Hypothalamus (tissue), 51 donors: ENCODE measurements at regions not wholly inside any gene's neighbourhood (a gene's known extent, or its start where the extent isn't known, plus 50 kb on each side); places are given as distances from the start of the nearest gene placed in this dataset.
"Not testable (repeated sequence)": the region's sequence is repeated elsewhere in the genome, so short reads cannot be mapped to it uniquely, and the experiment has no call there.

Source experiments
- DNase-seq, 51 donors: peaks; one replicate each; lab custom pipeline; 2025; lab: John Stamatoyannopoulos, UW

DNA sequence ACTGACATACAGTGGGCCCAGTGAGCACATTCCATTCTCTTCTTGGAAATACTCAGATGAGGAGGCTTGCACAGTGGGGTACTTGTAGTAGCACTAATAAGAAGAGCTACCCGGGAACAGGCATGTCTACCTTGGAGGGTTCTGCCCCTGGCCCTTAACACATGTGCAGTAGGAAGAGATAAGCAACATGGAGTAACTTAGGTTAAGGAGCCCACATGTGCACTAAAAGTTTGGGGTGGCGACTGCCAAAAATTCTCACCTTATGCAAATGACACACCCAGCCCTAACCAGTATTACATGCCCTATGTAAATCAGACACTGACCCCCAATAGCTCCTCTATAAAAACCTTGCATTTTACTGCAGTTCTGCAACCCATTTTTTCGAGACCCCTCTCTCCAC is 1313.3 kb downstream of the KCNT2 start:
- no peak for DNase-seq

DNA sequence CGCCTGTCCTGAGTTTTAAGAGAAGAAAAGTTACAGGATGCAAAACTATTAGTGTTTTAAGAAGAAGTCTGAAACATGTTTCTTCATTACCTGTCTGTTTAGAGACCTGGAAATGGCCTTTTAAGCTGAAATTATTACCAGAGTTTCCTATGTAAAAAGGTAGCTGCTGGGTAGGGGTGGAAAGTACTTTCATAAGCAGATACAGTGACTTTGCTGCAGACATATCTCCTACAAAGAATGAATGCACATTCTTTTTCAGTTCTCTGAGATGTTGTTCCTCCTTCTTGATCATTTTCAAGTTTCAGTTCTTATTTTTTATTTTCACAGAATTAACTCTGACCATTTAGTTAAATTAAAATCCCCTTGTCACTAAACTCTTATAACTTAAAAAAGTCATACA is 1329.6 kb downstream of the KCNT2 start:
- DNase-seq: no peak

DNA sequence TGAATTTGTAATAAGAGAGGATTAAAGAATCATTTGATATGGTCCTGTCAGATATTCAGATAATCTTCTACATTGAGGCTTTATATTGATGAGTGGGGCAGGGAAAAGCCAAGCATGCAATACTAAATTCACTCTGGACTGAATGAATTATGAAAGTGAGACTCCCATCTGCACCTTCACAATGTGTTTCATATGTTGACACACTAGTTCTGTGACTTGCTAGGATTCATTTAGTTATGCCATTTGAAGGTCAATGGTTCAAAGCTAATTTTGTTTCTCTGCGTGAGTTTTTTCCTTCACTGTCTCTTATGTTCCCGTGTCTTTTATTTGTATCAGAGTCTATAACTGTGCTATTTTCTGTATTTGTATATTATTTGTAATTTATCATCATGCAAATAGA is 1332.5 kb downstream of the KCNT2 start:
- no peak for DNase-seq

DNA sequence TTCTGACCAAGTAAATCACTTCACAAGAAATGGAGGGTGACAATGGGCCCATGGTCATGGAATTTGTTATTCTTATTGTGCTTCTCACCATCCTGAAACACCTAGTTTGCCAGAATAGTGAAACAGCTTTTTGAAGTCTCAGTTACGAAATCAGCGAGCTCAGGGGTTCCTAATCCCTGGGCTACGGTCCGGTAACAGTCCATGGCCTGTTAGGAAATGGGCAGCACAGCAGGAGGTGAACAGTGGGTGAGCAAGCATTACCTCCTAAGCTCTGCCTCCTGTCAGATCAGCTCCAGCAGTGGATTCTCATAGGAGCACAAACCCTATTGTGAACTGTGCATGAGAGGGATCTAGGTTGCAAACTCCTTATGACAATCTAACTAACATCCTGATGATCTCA is 1356.3 kb downstream of the KCNT2 start:
- DNase-seq: no peak

DNA sequence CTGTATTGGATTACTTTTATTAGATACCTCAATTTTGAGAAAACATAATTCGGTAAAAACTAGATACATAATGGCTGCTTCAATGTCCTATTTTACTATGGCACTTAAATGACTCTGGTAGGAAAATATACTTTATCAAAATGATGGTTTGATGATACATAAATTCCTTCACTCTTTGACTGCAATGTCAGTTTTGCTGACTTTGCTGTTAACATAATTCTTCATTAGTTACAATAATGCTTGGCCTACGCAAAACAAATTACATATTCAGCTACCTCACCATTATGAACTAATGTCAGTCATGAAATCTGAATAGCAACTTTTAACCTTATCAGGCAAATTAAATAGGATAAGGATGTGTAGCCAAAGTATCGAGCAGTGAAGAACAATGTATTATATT is 1364.7 kb downstream of the KCNT2 start:
- no peak for DNase-seq

DNA sequence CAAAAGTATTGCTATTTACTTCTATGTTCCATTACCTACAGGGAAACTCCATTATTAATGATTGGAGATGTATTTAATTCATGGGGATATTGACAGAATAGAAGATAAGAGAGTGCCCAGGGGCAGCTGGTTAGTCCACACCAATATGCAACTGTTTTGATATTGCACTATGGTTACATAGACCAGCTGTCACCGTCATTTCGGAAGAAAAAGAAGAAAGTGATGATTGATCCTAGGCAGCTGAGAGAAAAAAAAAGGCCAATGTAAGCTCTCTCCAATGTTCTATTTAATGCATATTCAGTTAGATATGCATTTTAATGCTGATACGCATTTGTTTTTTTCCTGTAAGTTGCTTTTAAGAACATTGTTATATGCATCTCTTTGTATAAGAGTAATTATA is 1367.2 kb downstream of the KCNT2 start:
- DNase-seq: no peak

DNA sequence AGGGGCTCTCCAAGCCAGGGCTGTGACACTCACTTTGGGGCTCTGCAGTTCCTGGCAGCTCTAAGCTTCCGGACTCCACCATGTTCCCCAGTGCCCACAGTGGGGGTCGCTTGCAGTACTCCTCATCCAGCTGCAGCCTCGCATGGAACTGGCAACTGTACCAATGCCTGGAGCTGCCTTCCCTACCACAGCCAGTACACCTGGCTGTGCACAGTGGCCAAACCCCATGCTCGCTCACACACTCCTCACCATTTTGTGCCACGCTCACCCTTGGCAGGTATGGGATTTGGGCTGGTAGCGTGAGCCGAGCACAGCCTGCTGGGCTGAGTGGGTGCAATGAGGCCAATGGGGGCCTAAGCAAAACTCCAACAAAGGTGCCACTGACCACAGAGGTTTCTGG is 1369.9 kb downstream of the KCNT2 start:
- no peak for DNase-seq

DNA sequence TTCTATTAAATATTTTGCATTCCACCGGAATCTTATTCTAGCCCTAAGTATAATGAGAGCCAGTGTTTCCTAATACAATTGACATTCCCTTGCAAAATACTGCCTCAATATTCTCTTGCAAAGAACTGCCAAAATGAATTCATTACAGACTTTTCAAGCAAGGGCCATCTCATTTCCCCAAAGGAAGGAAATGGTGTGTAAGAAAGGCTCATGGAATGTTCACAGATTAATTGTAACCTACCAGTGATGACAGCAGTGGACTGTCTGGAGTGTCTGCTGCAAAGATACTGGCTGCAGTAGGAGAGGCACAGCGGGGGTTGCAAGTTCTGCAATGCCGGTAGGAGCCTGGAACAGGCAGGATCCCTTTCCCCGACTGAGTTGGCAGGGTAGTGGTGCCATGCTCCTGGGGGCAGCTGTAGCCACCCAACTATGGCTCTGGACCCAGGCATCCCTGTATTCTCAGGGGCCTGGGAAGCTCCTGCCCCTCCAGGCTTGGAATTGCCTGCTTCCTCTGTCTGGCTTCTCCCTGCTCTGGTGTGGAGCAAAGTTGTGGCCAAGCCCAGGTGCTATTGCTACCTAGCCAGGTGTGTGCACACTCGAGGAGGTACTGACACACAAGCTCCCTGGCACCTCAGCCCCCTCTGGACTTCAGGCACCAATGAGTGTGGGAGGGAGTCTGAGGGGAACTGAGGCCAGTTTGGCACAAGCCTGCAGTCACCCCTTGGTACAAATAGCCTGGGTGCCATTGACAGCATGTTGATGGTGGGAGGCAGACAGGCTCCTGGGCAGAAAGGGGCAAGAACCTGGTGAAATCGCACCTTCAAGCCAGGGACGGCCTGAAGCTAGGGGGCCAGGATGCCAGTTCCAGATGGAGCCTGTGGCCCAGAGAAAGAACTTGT is 1371.0 kb downstream of the KCNT2 start:
- no peak for DNase-seq

DNA sequence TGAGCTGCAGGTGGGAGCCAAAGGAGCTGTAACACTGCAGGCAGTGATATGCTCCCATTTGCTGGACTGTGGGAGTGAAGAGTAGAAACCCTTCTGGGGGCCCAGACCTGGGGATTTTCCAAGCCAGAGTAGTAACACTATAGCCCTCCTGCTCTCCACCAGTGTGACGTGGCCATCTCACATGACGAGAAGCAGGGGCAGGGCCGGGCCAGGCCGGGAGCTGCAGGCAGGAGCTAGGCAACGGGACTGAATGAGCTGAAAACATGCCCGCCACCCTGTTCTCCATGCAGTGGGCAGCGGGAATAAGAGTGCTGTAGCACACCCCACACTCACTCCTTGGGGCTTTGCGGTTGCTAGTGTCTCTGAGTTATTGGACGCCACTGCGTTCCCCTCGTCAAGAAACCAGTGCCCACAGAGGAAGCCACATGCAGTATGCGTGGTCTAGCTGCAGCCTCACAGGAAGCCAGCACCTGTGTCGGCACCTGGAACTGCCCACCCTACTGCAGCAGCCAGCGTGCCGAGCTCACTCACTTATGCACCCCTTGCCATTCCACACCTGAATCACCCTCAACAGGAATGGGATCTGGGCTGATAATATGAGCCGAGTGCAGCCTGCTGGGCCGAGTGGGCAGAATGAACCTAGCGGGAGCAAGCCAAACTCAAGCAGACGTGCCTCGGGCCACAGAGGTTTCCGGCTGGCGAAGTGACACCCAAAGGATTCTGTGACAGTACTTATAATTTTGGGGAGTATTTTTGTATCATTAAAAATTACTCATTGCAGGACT is 1389.6 kb downstream of the KCNT2 start:
- DNase-seq: no peak

DNA sequence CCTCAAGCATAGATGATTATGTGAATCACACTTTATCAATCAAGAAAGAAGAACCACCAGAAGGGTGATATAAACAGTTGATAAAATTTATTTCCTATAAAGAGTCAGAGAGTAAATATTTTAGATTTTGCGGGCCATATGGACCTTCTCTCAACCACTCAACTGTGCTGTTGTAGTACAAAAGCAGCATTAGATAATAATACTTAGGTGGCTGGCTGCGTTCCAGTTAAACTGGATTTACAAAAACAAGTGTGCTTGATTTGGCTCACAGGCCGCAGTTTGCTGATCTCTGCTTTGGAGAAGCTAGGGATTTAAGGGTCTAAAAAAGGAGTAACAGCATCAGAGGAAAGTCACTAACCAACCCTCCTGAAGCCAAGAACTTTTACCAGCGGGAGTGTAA is 1406.0 kb downstream of the KCNT2 start:
- DNase-seq: no peak

DNA sequence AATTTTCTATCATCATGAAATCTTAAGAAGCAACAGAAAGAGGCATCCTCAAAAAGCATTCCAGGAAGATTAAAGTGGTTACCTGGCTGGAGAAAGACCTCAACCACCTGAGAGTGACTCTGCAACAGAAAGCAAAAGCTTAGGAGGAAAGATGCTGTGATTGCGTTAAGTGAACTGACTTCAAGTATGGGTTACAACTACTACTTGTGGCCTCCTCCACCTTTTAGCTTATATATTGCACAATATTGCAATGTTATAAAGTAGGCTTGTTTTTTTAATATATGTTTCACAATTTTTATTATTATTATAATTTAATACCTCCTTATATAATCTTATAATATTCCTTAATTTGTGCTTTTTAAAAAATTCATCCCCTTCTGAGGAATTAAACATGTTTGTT is 1407.5 kb downstream of the KCNT2 start:
- no peak for DNase-seq

DNA sequence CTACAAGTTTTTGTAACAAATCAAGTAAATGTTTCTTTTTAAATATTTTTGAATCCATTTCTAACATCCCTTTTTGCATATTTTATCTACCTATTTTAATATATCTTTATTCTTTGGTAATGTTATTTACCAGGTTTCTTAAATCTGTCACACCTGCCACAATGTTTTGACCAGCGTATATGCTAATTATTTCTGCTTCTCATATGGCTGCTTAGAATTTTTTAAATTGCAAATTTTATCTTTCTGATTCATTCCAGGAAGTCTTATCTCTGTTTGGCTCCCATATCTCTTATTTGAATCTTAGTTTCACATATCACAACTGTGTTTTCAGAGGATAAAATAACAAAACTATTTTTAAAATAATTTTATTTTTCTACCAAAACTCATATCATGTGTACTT is 1411.1 kb downstream of the KCNT2 start:
- DNase-seq: no peak

DNA sequence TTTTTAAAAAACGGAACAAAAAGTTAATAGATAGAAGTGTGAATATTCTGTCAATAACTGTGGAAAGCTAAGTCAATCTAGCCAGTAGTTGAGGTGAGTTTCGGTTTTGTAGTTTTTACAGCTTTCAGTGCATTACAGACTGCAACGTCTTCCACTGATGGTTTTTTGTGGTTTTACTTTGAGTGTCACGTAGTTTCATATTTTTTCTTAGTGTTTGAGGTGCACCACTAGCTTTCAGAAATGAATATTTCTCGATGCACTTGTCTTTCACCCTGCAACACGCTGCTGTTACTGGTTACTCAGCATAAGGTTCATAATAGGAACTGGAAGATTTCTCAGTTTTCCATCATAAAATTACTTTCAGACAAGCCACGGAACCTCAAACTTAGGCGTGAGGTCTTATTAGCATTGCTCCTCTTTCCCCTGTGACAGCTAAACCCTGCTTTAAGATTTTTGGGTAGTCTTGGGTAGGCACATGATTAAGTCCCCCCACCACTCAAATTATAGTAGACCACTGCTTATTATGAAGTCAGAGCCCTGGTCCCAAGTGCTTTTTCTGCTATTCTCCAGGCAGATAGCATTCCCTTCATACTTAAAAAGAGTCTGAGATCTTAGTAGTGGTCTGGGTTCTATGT is 1412.7 kb downstream of the KCNT2 start:
- no peak for DNase-seq

DNA sequence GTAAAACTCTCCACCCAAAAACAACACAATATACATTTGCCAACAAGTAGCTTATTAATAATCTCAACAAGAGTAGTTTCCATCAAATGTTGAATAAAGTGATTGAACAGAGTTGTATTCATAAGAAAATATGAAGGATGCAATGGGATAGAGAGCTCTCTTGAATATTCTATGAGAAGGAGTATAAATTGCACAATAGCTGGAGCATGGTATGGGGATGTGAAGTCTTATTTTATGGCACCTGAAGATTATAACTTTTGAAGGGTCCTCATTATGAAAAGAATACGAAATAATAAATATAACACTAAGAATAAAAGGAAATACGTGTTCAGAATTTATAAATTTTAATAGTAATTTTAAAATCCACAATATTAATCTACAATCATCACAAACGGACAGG is 1415.1 kb downstream of the KCNT2 start:
- DNase-seq: no peak

DNA sequence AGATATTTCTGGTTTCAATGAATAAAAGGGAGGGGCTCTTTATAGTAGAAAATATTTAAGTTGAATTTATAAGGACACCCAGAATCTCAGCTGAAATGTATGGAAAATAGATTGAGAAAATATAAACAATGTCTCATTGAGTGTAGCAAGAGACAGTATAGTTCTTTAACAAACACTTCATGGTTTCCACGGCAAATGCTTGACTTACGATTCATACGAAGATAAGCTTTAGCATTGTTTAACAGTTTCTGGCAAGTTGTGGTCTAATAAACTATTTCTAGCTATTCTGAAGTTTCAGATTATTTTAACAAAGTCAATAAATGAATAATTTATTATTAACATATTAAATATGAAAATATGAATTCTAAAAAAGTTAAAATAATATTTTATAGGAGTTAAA is 1419.4 kb downstream of the KCNT2 start:
- DNase-seq: no peak

DNA sequence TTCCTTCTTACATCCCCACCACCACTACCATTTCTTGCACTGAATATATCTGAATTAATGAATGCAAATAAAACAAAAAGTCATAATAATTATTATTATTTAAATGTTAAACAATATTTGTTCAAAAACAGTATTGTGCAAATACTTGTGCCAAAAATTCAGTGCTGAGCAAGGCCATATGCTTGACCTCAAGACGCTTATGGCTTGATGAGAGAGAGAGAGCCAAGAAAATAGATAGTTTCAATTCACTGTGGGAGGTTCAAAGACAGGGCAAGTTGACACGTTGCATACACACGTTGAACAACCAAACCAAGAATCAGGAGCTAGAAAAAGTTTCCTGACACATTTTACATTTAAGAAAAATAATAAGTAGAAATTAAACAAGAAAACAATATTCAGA is 1421.7 kb downstream of the KCNT2 start:
- DNase-seq: no peak

DNA sequence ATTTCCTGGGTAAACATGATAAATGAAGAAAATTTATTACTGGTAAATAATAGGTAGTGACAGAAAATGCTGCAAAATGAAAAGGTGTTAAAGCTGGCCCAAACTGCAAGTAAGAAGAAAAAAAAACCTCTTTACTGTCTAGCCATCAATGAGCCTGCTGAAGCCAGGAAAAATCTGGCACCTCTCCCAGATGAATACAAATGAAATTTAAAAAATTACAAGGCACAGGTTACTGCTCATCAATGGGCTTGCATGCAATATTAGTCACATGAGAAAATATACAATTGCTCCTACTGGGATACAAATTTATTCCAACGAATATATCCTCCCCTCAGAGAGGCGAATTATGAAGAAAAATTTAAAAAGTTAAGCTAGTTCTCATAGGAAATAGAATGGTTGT is 1422.5 kb downstream of the KCNT2 start:
- no peak for DNase-seq

DNA sequence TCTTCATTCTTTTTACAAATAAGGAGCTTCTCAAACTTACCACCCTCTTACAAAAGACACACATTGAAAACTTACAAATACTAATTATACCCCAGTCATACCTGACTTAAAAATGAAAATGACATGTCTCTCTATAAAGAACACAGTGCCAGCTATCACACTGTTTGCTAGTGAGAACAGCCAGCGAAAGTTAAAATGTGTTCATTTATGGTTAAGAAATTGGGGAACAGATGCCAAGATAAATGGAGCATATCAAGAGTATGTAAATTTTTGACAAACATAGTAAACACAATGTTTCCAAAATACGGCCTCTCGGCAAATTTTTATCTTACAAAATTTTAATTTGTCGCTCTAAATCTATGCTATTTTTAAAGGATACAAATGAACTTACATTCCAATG is 1422.9 kb downstream of the KCNT2 start:
- DNase-seq: no peak

DNA sequence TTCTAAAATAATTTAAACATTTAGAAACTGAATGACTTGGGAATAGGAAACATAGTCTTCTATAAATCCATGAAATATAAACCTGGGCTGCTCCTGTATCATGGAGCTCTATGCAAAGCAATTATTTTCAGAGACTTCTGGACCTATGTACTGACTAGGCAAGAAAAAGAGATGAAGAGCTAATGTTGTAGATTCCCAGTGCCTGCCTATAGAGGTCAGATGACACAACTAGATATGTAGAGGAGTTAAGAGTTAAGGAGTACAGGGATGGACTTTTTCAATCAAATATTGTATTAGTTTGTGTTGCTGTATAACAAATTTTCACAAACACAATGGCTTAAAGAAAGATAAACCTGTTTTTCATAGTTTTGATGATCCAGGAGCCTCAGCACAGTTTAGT is 1434.5 kb downstream of the KCNT2 start:
- DNase-seq: no peak

DNA sequence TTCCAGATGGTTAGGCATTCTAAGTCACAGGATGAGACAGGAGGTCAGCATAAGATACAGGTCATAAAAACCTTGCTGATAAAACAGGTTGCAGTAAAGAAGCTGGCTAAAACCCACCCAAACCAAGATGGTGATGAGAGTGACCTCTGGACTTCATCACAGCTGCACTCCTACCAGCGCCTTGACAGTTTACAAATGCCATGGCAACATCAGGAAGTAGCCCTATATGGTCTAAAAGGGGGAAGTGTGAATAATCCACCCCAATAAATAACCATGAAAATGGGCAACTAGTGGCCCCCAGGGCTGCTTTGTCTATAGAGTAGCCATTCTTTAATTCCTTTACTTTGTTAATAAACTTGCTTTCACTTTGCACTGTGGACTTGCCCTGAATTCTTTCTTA is 1448.4 kb downstream of the KCNT2 start:
- DNase-seq: not testable (repeated sequence)

DNA sequence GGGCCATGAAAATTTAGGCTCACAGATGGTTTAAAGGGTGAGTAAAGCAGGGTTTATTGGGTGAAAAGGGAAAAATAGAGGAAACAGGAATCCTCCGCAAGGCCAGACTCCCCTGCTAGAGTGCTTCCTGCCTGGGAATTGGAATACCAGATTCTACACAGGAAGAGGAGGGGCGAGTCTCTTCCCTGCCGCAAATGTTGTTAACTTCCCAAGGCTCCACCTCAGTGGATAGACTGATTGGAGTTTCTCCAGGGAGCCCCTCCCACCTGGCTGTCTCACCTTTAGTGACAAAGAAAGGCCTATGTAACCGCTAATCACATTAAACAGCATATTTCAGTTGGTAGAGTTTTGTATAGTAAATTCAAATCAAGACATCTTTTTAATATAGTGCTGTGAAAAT is 1450.1 kb downstream of the KCNT2 start:
- DNase-seq: no peak

DNA sequence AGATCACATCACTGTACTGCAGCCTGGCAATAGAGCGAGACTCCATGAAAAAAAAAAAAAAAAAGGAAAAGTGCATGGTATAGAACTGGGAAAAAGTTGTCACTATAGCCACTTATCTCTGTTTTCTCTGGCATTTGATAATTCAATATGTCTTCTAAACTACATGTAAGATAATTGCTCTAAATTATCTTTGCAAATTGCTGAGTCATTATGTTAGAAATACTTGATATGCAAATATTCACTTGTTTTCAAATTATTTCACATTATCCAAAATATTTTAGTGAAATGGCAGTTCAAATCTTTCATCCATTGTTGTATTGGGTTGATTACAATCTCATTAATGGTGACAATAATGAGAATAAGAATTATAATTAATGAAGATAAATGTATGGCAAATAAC is 1455.1 kb downstream of the KCNT2 start:
- DNase-seq: no peak
